ENCODE measurements at regions not wholly inside any gene's neighbourhood (a gene's known extent, or its start where the extent isn't known, plus 50 kb on each side); places are given as distances from the start of the nearest gene placed in this dataset.

DNA sequence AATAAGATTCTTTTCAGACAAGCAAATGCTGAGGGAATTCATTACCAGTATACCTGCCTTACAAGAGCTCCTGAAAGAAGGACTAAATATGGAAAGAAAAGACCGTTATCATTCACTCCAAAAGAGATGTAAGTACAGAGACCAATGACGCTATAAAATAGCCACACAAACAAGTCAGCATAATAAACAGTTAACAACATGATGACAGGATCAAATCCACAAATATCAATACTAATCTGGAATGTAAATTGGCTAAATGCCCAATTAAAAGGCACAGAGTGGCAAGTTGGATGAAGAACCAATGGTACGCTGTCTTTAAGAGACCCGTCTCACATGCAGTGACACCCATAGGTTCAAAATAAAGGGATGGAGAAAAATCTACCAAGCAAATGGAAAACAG is 349.6 kb upstream of the MPDZ start:
- DNase-seq = no peak

DNA sequence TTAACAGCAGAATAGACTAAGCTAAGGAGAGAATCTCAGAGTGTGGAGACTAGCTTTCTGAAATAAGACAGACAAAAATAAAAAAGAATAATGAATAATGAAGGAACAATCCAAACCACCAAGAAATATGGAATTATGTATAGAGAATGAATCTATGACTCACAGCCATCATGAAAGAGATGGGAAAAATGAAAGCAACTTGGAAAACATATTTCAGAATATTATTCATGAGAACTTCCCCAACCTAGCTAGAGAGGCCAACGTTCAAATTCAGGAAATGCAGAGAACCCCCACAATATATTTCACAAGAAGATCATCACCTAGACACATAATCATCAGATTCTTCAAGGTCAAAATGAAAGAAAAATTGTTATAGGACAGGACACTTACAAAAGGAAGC is 349.0 kb upstream of the MPDZ start:
- no peak for DNase-seq

DNA sequence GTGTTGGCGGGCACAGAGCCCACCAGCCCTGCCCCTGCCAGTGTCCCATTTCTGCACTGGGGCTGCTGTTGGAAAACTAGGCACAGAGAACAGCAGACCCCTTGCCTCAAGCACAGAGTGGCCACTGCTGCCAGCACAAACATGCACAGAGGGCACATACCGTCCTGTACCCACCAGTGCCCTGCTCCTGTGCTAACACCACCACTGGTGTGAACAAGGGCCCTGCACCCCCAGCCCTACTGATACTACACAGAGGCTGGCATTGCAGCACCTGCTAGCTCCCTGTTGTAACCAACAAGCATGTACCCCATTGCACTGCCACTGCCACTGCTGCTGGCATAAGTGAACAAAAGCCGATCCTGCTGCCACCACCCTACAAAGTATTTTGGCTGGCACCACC is 348.0 kb upstream of the MPDZ start:
- DNase-seq = no peak

DNA sequence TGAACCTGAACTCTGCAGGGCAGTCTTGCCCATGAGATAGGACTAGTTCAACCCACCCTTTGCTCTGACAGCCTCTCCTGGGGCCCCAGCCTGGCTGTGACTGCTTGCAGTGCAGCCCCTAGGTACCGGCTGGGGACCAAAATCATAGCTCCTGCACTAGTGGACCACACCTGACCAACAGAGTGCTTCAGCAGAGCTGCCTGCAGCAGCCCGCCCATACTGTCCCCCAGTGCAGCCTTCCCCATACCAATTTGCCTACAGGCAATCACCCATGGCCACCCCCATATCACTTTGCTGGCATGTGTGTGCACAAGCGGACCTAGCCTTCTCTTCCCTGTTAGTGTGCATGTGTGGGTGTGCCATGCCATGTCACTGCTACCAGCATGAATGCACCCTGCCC is 347.6 kb upstream of the MPDZ start:
- no peak for DNase-seq

DNA sequence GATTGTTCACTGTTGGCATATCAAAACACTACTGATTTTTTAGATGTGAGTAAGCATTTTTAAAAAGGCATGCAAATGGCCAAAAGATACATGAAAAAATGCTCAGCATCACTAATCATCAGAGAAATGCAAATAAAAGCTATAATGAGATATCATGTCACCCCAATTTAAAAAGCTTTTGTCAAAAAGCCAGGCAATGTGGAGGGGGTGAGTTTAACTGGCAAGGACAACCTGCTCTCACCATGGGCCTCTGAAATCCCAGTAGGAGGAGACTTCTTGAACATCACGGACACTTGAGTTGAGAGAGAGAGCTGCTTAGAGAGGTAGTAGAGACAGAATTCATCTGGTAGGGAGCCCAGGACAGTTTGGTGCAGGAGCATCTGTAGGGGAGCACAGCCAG is 347.1 kb upstream of the MPDZ start:
- no peak for DNase-seq

DNA sequence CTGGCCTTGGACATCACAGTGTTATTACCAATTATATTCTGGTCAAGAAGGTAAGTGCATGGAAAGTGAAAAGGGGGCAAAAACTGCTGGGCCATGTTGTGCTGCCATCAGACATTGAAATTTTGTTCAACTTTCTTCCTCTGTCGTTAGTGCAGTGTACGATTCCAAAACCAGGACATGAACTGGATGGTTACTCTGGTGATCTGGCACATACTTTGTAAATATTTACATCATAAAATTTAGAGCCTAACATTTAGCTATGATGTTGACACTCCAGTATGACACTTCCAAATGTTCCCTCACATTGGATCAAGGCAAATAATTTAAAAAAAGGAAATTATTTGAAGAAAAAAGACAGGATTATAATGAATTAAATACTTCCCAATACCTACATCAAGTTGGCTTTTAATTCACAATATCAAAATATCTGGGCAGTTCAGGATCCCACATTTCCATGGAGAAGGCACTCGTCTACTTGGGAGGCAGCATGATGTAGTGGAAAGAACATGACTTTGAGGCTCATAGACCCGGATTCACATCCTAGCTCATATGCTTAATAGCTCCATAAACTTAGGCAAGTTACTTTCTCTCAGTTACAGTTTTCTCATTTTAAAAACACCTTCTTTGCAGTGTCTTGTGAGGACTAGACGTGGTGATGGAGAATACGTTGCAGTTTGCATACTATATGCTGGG is 342.5 kb upstream of the MPDZ start:
- DNase-seq = no peak

DNA sequence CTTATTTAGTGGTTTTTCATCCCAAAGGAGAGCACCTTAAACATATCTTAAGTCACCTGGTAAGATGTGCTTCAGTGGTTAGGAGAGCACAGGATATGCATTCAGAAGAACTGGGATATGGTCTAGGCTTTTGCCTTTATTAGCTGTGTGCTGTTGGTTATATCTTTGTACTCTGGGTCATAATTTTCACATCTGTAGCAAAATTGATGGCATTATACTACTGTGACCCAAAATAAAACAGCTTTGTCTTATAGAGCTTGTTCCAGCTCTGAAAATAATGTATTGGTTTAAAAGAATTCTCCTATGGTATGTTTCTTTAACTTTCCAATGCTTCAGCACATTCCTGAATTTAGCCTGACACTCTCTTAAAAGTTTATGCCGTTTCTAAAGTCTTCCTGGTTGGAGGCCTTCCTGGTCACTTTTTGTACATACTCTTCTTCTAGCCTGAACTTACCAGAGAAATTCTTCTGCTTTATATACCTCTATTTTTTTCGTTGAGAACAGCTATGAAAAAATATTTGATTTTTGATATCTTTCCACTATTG is 337.1 kb upstream of the MPDZ start:
- no peak for DNase-seq

DNA sequence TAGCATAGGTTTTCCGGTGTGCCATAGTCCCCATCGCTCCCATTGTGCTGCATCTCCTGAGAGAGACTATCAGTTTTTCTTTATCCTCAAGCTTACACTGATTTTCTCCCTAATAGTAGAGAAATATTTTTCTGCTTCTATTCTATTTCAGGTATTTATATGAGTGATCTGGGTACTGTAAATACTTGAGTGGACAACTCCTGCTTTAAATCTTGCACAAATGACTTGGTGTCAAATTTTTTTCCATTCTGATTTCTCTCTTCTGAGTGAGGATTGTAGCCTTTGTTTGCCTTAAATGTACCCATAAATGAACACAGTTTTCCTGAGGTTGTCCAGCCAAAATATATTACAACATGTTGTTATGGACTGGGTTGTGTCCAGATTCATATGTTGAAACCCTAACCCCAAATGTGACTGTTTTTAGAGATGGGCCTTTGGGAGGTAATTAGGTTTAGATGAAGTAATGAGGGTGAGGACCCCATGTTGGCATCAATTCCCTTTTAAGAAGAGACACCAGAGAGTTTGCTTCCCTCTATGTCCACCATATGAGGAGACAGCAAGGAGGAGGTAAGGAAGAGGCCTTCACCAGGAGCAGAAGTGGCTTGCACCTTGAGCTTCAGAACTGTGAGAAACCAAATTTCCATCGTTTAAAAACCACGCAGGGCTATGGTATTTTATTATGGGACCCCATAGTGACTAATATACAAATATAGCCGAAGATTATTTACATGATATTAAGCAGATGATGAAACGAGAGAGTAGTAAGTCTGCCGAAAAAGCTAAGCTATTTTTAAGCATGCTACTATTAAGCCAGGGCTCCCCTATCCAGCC is 336.4 kb upstream of the MPDZ start:
- DNase-seq = no peak

DNA sequence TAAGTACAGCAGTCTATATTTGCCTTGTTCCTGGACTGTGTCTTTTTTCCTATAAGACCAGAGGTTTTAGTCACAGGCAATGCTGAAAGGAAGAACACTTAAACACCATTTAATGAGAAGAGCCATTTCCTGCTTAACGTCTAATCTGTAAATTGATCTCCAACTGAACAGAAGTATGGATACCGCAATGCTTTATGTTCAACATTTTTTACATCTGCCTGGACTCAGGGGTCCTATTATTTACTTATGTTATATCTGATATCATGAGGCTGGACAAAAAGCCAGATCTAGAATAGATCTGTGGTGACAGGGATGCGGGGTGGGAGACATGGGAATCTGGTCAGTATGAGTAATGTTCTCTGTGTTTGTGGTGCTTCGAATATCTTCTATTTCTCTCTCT is 334.6 kb upstream of the MPDZ start:
- no peak for DNase-seq

DNA sequence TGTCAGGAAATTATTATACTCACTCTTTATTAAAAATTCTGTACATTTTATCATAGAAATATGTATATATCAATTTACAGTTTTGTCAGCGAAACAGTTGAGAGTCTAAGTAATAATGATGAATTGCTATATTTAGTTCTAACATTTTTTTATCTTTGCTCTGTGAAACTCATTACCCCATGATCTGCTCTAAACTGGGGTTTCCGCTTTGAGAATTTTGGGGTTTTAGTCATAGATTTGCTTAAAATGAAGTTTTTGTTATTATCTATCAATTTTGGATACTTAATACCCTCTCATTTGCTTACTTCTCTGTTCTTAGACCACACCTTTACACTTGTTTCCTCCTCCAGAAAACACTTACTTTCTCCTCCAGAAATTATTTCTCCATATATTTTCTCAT is 333.8 kb upstream of the MPDZ start:
- DNase-seq = no peak

DNA sequence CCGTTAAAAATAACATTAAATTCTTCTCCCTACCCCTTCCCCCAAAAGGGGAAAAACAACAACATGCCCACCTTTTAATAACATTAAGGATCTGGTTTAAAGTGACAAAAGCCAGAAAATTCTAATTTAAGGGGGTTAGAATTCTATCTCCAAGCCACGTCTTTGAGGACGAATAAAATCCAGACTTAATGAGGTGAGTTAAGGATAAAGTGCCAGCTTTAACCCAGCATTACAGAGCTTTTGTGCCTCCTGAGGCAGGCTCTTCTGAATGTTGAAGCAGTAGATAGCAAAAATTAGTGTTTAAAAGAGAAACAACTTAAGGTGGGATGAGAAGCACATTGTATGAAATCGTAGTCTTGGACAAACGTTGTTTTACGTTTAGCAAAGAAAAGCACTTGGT is 329.0 kb upstream of the MPDZ start:
- no peak for DNase-seq

DNA sequence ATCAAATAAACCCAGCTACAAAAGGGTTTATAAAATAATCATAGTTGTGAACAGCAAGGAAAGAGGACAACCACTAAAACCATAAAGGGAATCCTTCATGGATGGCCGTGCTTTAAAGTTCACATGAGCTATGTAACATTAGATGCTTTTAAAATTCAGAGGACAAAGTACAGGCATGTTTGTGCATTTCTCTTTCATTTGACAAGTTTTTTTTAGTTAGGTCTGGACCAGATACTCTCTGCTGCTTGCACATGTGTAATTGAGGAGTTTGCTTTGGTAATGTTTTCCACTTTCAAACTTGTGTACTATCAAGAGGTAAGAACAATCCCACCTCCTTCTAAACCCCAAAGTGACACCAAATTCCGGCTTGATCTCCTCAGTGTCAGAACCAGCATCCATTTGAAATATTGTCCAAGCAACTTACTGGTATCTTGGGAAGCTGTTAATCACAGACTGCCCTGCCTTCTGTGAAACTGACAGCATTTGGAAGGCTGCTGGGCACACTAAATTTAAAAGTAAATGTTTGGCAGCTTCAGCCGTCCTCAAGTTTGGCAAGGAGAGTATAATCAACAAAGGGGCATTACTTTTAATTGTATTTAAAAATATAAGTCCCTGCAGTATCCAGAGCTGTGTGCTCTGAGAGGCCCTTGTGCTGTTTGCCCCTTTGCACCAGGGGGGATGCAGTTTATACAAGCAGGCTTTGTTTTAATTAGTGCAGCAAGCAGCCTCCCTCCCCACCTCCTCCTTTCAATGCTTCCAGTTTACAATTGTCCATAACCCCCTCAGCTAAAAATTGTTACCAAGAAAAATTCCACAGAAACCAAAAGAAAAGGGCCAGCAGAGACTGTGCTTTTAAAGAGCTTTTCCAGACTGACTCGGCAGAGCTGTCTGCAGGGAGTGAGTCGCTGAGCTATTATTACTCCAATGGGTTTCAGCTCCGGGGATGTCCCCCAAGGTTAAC is 328.3 kb upstream of the MPDZ start:
- no peak for DNase-seq

DNA sequence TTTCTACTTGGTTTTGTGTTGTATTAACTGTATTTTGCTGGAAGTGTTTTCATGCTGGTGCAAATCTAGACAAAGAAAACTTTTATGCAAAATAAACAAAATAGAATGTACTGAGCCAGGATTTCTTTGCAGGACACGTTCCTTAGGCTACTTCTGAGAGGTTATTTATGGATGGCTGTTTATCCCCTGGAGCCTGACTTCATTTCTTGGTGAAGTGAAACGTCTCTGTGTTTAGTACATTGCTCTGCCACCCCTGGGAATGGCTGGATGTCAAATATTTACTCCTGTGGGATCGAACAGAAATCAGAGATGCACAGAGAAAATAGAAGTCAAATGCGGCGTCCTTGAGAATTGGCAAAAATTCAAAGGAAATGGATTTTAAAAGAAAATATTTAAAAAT is 327.1 kb upstream of the MPDZ start:
- DNase-seq = no peak

DNA sequence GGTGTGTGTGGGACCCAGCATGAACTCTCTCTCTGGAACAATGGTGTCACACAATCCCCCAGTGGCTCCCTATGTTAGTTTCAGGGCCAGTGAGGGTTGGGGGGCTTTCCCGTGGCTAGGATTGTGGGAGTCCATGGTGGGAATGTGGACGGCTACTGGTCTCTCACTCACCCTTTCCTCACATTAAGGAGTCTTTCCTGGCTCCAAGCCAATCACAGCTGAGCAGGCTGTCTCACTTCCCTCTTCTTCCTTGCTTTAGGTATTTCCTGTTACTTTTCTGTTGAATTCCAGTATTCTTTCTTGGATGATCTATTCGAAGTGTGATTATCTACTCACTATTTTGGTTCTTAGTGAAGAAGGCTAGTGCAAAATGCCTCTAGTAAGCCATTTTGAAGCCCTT is 324.4 kb upstream of the MPDZ start:
- no peak for DNase-seq

DNA sequence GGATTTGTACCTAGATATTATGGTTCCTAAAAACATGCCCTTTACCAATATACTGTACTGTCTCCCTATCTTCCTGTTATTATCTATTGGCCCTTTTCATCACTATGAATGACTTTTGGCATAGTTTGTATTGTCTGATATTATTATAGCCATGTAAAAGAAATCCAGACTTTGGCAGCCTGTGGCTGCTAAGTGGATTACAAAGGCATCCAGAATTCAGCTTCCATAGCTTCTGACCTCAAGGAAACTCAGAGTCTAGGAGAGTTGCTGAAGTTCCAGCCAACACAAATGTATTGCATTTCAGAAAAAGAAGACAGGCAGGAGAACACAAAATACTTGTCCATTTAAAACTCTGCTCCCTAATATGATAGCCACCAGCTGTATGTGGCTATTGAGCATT is 319.2 kb upstream of the MPDZ start:
- no peak for DNase-seq

DNA sequence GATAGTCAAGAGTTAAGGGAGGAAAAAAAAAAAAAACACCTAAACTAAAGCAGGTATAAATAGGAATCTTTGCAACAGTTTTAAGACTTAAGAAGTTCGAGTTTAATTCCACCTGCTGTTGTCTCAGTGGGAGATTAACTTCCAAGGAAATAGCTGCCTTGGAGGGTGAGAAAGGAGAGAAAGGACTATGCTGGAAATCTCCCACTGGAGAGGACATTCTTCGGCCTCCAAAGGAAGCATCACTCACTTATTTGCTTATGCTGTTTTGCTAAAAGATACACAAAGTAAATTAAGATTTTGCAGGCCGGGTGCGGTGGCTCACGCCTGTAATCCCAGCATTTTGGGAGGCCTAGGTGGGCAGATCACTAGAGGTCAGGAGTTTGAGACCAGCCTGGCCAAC is 317.9 kb upstream of the MPDZ start:
- DNase-seq = no peak

DNA sequence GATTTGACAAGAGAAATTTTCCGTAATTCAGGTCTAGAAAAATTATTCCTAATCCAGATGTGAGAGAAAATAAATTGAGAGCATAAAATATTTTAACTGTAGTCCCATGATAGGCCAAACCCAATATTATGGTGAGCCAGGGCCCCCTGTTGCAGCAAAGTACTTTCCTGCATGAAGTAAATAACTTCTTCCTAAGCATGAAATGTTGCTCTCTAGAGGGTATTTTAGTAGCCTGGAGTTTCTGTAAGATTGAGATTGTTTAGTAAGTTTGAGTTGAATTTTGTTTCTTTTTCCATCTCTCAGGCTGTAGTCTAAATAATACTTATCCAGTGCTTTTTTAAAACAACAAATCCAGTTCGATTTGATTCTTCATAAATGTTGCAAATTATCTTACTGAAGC is 317.5 kb upstream of the MPDZ start:
- DNase-seq = no peak

DNA sequence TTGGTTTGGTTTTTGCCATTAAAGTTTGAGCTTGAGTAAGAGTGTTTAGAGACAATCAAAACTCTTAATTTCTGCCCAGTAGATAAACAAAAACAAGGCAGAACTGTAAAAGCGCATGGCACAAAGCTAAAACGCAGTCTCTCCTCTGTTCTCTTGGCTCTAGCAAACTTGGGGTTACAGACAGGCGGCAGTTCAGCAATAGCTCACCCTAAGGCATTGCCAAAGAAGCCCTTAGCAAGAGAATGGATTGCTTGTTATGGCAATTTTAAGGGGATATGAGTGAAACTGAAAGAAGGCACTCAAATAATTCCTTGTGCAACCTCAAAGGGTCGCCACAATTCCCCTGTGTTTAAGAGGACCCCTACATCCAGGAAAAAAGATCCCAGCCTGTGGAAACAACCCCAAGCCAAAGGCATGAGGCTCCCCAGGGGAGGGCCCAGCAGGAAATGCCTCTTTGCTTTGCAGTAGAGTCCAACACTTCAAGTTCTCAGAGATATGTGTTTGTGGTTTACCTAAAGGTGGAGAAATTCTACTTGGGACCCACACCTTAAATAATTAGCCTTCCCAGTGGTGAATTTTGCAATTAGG is 317.0 kb upstream of the MPDZ start:
- DNase-seq = no peak

DNA sequence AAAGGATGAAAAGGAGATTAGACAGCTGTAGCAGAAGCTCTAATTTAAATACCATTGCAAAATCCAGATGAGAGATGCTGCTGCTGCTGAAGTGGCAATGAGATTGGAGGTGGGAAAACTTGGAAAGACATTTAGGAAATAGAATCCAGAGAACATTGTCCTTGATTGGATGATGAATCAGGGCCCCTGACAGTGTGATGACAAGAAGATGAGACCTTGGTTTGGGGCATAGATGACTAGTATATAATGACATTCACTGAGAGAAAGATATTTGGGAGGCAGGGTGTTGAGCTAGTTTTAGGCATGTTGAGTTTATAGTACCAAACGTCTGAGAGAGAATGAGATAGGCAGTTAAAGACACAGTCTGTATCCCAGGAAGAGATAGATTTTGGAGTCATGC is 311.5 kb upstream of the MPDZ start:
- DNase-seq = no peak

DNA sequence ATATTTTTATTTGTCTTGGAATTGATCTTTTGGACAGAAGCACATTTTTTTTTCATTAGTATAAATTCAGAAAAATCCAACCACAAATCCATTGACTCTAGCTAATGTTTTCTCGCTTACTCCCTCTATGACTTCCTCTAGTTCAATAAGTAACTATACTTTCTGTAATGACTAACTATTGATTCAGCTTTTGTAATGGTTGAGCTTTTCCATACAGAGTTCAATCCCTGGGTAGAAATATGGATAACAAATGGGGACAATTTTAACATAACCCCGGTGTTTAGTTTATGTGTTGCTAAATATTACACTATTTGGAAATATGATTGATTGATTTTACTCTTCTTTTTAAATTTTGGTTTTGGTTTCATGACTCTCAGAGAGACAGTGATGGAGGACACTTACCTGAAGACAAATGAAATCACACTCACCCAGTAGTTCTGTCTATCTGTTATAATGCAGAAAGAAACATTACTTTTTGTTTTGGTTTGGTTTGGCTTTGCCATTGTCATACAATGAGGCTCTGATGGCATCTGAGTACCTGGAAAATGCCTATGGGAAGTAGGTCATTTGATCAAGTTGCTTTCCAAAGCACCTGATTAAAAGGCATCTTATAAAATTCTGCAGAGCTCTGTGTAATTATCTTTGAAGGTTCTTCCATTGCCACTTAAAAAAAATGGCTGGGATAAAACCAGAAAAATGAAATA is 309.7 kb upstream of the MPDZ start:
- no peak for DNase-seq

DNA sequence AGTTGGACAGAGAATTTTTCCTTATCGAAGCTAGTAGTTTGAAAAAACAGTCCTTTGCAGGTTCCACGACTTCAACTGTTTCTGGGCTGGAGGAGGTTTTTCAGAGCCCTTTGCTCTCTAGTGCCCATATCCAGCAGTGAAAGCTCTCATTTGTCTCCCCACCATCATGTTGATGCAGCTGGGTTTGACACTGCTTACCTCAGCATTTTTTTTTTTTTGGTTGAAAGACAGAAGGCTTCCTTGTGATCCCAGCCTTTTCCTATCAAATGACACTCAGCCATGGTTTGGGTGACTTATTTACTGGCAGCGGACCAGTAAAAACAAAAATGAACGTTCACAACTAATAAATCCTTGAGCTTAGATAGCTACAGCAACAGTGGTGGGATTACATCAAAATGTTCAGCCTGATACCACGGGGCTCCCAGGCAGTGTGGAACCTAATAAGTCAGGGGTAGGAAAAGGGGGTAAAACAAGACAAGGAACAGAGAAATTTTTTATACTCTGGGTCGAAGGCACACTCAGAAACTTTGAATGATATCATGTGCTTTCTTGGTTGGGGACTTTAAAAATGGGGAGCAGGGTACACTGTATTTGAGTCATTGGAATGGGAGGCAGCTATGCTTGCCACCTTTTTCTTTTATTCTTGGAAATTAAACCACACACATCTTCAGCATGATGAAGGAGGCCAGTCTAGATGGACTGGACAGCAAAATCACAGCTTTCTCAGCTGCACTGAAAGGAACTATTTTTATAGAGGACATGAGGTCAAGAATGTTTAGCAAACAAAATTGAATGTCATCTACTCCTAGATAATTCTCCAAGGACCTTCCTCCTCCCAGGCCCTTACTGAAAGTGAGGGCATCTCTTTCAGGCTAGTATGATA is 308.9 kb upstream of the MPDZ start:
- no peak for DNase-seq

Measured in NCI-H748 treated with DMSO at 0.1 percent for 48 hours (cell line).